ENCODE measurements at regions not wholly inside any gene's neighbourhood (a gene's known extent, or its start where the extent isn't known, plus 50 kb on each side); places are given as distances from the start of the nearest gene placed in this dataset.

- no peaks in the 10 kb centered on the region for H3K27me3 ChIP-seq (ENCODE audit: low read length)
- no peak overlapping the region for H3K27ac ChIP-seq (ENCODE audit: low read depth, low read length)
- no peaks in the 10 kb centered on the region for H4K20me1 ChIP-seq (ENCODE audit: low read depth, low read length)
- TF ChIP-seq CTCF (IDR thresholded peaks at IDR 0.05; ENCODE audit: insufficient read depth, low read length, poor library complexity, severe bottlenecking) = no peak
- no peak for TF ChIP-seq EZH2phosphoT487 (conservative IDR thresholded peaks at IDR 0.05; ENCODE audit: low read length)
- no peak overlapping the region for H3K9ac ChIP-seq (ENCODE audit: low read length)
- H3K9me2 ChIP-seq (replicated peaks; ENCODE audit: insufficient read depth, low read length) = no peaks in the 10 kb centered on the region
- H3K79me2 ChIP-seq (ENCODE audit: insufficient read depth, low read length) = no peaks in the 10 kb centered on the region
- H3K4me2 ChIP-seq (ENCODE audit: low read depth, low read length, poor library complexity, severe bottlenecking) = no peak overlapping the region
- no peaks in the 10 kb centered on the region for H3F3A ChIP-seq (ENCODE audit: insufficient read depth)
- no peaks in the 10 kb centered on the region for H3K9me3 ChIP-seq (ENCODE audit: insufficient read depth, low read length)
- H3K36me3 ChIP-seq (ENCODE audit: low read length) = no peaks in the 10 kb centered on the region
- no peak overlapping the region for H3K4me3 ChIP-seq (ENCODE audit: insufficient read depth, low read length, poor library complexity, severe bottlenecking)
- no peak overlapping the region for H2AFZ ChIP-seq (ENCODE audit: low read depth, low read length, severe bottlenecking)
Observed at GRCh38 chr5:67746103-67746502, 469.5 kb upstream of the PIK3R1 start.

- TF ChIP-seq EZH2phosphoT487 (conservative IDR thresholded peaks at IDR 0.05; ENCODE audit: low read length) = no peak
- TF ChIP-seq CTCF (IDR thresholded peaks at IDR 0.05; ENCODE audit: insufficient read depth, low read length, poor library complexity, severe bottlenecking) = no peak
- Histone ChIP-seq H3F3A (ENCODE audit: insufficient read depth) (no peaks in the 10 kb centered on the region), H2AFZ (ENCODE audit: low read depth, low read length, severe bottlenecking) (no peak overlapping the region), H3K9me3 (ENCODE audit: insufficient read depth, low read length) (no peaks in the 10 kb centered on the region), H3K36me3 (ENCODE audit: low read length) (no peaks in the 10 kb centered on the region), H3K27ac (ENCODE audit: low read depth, low read length) (no peak overlapping the region), H3K4me2 (ENCODE audit: low read depth, low read length, poor library complexity, severe bottlenecking) (no peak overlapping the region), H4K20me1 (ENCODE audit: low read depth, low read length) (no peaks in the 10 kb centered on the region), H3K4me3 (ENCODE audit: insufficient read depth, low read length, poor library complexity, severe bottlenecking) (no peak overlapping the region), H3K27me3 (ENCODE audit: low read length) (no peaks in the 10 kb centered on the region), H3K79me2 (ENCODE audit: insufficient read depth, low read length) (no peaks in the 10 kb centered on the region), H3K9me2 (replicated peaks; ENCODE audit: insufficient read depth, low read length) (no peaks in the 10 kb centered on the region), H3K9ac (ENCODE audit: low read length) (no peak overlapping the region)
Observed at GRCh38 chr5:67732921-67733320, 482.6 kb upstream of the PIK3R1 start.

- no peak overlapping the region for H2AFZ ChIP-seq (ENCODE audit: low read depth, low read length, severe bottlenecking)
- no peak for TF ChIP-seq CTCF (IDR thresholded peaks at IDR 0.05; ENCODE audit: insufficient read depth, low read length, poor library complexity, severe bottlenecking)
- TF ChIP-seq EZH2phosphoT487 (conservative IDR thresholded peaks at IDR 0.05; ENCODE audit: low read length) = no peak
- H3K27ac ChIP-seq (ENCODE audit: low read depth, low read length) = no peak overlapping the region
Observed at GRCh38 chr5:67732471-67732870, 483.1 kb upstream of the PIK3R1 start.

More at GRCh38 chr5:67732471-67732870, 483.1 kb upstream of the PIK3R1 start:
- no peak overlapping the region for H3K4me3 ChIP-seq (ENCODE audit: insufficient read depth, low read length, poor library complexity, severe bottlenecking)
- H3K79me2 ChIP-seq (ENCODE audit: insufficient read depth, low read length) = no peaks in the 10 kb centered on the region
- no peaks in the 10 kb centered on the region for H3K9me2 ChIP-seq (replicated peaks; ENCODE audit: insufficient read depth, low read length)
- no peaks in the 10 kb centered on the region for H3K9me3 ChIP-seq (ENCODE audit: insufficient read depth, low read length)
- no peaks in the 10 kb centered on the region for H3F3A ChIP-seq (ENCODE audit: insufficient read depth)
- no peak overlapping the region for H3K4me2 ChIP-seq (ENCODE audit: low read depth, low read length, poor library complexity, severe bottlenecking)
- no peaks in the 10 kb centered on the region for H3K27me3 ChIP-seq (ENCODE audit: low read length)
- no peaks in the 10 kb centered on the region for H4K20me1 ChIP-seq (ENCODE audit: low read depth, low read length)
- no peak overlapping the region for H3K9ac ChIP-seq (ENCODE audit: low read length)
- no peaks in the 10 kb centered on the region for H3K36me3 ChIP-seq (ENCODE audit: low read length)
